CD4-positive, CD25-positive, alpha-beta regulatory T cell (primary cell): ENCODE measurements at regions not wholly inside any gene's neighbourhood (a gene's known extent, or its start where the extent isn't known, plus 50 kb on each side); places are given as distances from the start of the nearest gene placed in this dataset.

Source experiments
- ATAC-seq, 2 donors: fragments of 150-1000 bp; cut with Tn5 transposase; one replicate each; pipeline ENCODE4 v1.10.0; 2021; ENCODE audit warnings: low read depth in 2 of 2, moderate number of reproducible peaks in 2 of 2, moderate library complexity in 1 of 2
- DNase-seq, 3 donors: peaks; one replicate each; pipeline versions ENCODE4 v3.0.0 to v3.0.0-alpha.2; 2012 to 2022; ENCODE audit warnings: mixed read lengths in 1 of 3
- H3K27ac ChIP-seq: one replicate; pipeline ENCODE4 v1.7.0; 2013; ENCODE audit warnings: mild to moderate bottlenecking, low read length; ENCODE audit not compliant: insufficient read depth, poor library complexity, severe bottlenecking
- H3K27me3 ChIP-seq: one replicate; pipeline ENCODE4 v1.7.0; 2013; ENCODE audit warnings: low read length; ENCODE audit not compliant: control insufficient read depth, insufficient read depth
- H3K36me3 ChIP-seq: one replicate; pipeline ENCODE4 v1.7.0; 2013; ENCODE audit warnings: mild to moderate bottlenecking, low read length, moderate library complexity; ENCODE audit not compliant: control insufficient read depth, insufficient read depth
- H3K4me1 ChIP-seq: 2 replicates; pipeline ENCODE4 v1.7.0; 2013; ENCODE audit warnings: mild to moderate bottlenecking, low read length; ENCODE audit not compliant: insufficient read depth, control insufficient read depth, poor library complexity, severe bottlenecking
- H3K4me3 ChIP-seq: one replicate; pipeline ENCODE4 v1.7.0; 2013; ENCODE audit warnings: low read depth, mild to moderate bottlenecking, low read length, moderate library complexity
- H3K9me3 ChIP-seq, 2 experiments: 1 replicate in 1 of 2; 2 replicates in 1 of 2; pipeline ENCODE4 v1.7.0; 2013; ENCODE audit warnings: low read length in 2 of 2, mild to moderate bottlenecking in 1 of 2, moderate library complexity in 1 of 2; ENCODE audit not compliant: control insufficient read depth in 2 of 2
- H3K27ac Mint-ChIP-seq, 3 donors: one replicate each; pipeline ENCODE4 v1.8.0; 2020 to 2022; ENCODE audit warnings: mild to moderate bottlenecking in 3 of 3, mixed read lengths in 3 of 3, moderate library complexity in 2 of 3
- H3K27me3 Mint-ChIP-seq: one replicate; pipeline ENCODE4 v1.8.0; 2022; ENCODE audit warnings: mild to moderate bottlenecking, mixed read lengths
- H3K36me3 Mint-ChIP-seq: one replicate; pipeline ENCODE4 v1.8.0; 2020; ENCODE audit warnings: mixed read lengths
- H3K4me1 Mint-ChIP-seq, 4 donors: one replicate each; pipeline ENCODE4 v1.8.0; 2020 to 2022; ENCODE audit warnings: mixed read lengths in 4 of 4, mild to moderate bottlenecking in 1 of 4
- H3K4me3 Mint-ChIP-seq, 4 donors: one replicate each; pipeline ENCODE4 v1.8.0; 2020 to 2022; ENCODE audit warnings: mild to moderate bottlenecking in 4 of 4, mixed read lengths in 4 of 4, moderate library complexity in 3 of 4
- H3K9me3 Mint-ChIP-seq, 7 donors: one replicate each; pipeline ENCODE4 v1.8.0; 2020 to 2022; ENCODE audit warnings: mixed read lengths in 7 of 7, mild to moderate bottlenecking in 3 of 7, moderate library complexity in 2 of 7

- H3K27ac ChIP-seq = no peak overlapping the region
- no peaks in the 10 kb centered on the region for H3K9me3 ChIP-seq
- DNase-seq = no peak
- Mint-ChIP-seq H3K27ac (no peak overlapping the region), H3K36me3 (no peaks in the 10 kb centered on the region), H3K4me3 (no peak overlapping the region), H3K9me3 (peaks cover 0 to under 1% (median 0%) of the 10 kb centered on the region in 7 donors), H3K27me3 (peaks cover 11% of the 10 kb centered on the region), H3K4me1 (peaks cover 0 to 3% (median 0%) of the 10 kb centered on the region in 4 donors)
- no peaks in the 10 kb centered on the region for H3K36me3 ChIP-seq
- no peaks in the 10 kb centered on the region for H3K4me1 ChIP-seq
- no peak for ATAC-seq
- H3K27me3 ChIP-seq = no peaks in the 10 kb centered on the region
- no peak overlapping the region for H3K4me3 ChIP-seq
These were observed 122.6 kb upstream of the SERPIND1 start for GRCh38 chr22:20651286-20651685.

GRCh38 chr22:20652130-20652529, 121.8 kb upstream of the SERPIND1 start:
- Mint-ChIP-seq H3K36me3 (no peaks in the 10 kb centered on the region), H3K27ac (no peak overlapping the region), H3K4me3 (no peak overlapping the region), H3K27me3 (peaks cover 18% of the 10 kb centered on the region), H3K4me1 (peaks cover 0 to 3% (median 0%) of the 10 kb centered on the region in 4 donors), H3K9me3 (peaks cover 0 to 2% (median 0%) of the 10 kb centered on the region in 7 donors)
- no peak for ATAC-seq
- Histone ChIP-seq H3K36me3 (no peaks in the 10 kb centered on the region), H3K9me3 (no peaks in the 10 kb centered on the region), H3K27ac (no peak overlapping the region), H3K4me1 (no peaks in the 10 kb centered on the region), H3K27me3 (no peaks in the 10 kb centered on the region), H3K4me3 (no peak overlapping the region)
- DNase-seq = no peak

- ATAC-seq = no peak
- no peaks in the 10 kb centered on the region for H3K27me3 ChIP-seq
- Mint-ChIP-seq H3K27ac (no peak overlapping the region), H3K4me3 (no peak overlapping the region), H3K36me3 (no peaks in the 10 kb centered on the region), H3K4me1 (peaks cover 0 to 3% (median 0%) of the 10 kb centered on the region in 4 donors), H3K9me3 (peaks cover 0 to 2% (median 0%) of the 10 kb centered on the region in 7 donors), H3K27me3 (peaks cover 18% of the 10 kb centered on the region)
- H3K36me3 ChIP-seq = no peaks in the 10 kb centered on the region
- no peaks in the 10 kb centered on the region for H3K4me1 ChIP-seq
- no peaks in the 10 kb centered on the region for H3K9me3 ChIP-seq
- no peak overlapping the region for H3K27ac ChIP-seq
- DNase-seq = no peak
- H3K4me3 ChIP-seq = no peak overlapping the region
These were observed 121.3 kb upstream of the SERPIND1 start for GRCh38 chr22:20652582-20652981.

- Mint-ChIP-seq H3K36me3 (no peaks in the 10 kb centered on the region), H3K4me3 (no peak overlapping the region), H3K4me1 (no peaks in the 10 kb centered on the region), H3K27me3 (peaks cover 18% of the 10 kb centered on the region), H3K9me3 (peaks cover 0 to 2% (median 0%) of the 10 kb centered on the region in 7 donors), H3K27ac (no peak overlapping the region)
- ATAC-seq (no peak), DNase-seq (no peak)
- H3K9me3 ChIP-seq = no peaks in the 10 kb centered on the region
- H3K27ac ChIP-seq = no peak overlapping the region
- no peaks in the 10 kb centered on the region for H3K36me3 ChIP-seq
- H3K4me1 ChIP-seq = no peaks in the 10 kb centered on the region
- no peak overlapping the region for H3K4me3 ChIP-seq
- no peaks in the 10 kb centered on the region for H3K27me3 ChIP-seq
These were observed 120.7 kb upstream of the SERPIND1 start for GRCh38 chr22:20653012-20653794.

- Mint-ChIP-seq H3K9me3 (peaks cover 0 to 2% (median 0%) of the 10 kb centered on the region in 7 donors), H3K27me3 (peaks cover 19% of the 10 kb centered on the region), H3K36me3 (no peaks in the 10 kb centered on the region), H3K4me1 (no peaks in the 10 kb centered on the region), H3K4me3 (no peak overlapping the region), H3K27ac (no peak overlapping the region)
- Histone ChIP-seq H3K36me3 (no peaks in the 10 kb centered on the region), H3K9me3 (no peaks in the 10 kb centered on the region), H3K27me3 (no peaks in the 10 kb centered on the region), H3K27ac (no peak overlapping the region), H3K4me3 (no peak overlapping the region), H3K4me1 (no peaks in the 10 kb centered on the region)
- ATAC-seq = no peak
- no peak for DNase-seq
These were observed 120.0 kb upstream of the SERPIND1 start for GRCh38 chr22:20653795-20654342.

GRCh38 chr22:20654343-20655208, 119.3 kb upstream of the SERPIND1 start:
- no peak overlapping the region for H3K4me3 Mint-ChIP-seq
- ATAC-seq (no peak), DNase-seq (no peak)
- H3K4me1 Mint-ChIP-seq = no peaks in the 10 kb centered on the region
- Histone ChIP-seq H3K27me3 (no peaks in the 10 kb centered on the region), H3K36me3 (no peaks in the 10 kb centered on the region), H3K4me3 (no peak overlapping the region), H3K27ac (no peak overlapping the region), H3K9me3 (no peaks in the 10 kb centered on the region), H3K4me1 (no peaks in the 10 kb centered on the region)
- peaks cover 26% of the 10 kb centered on the region for H3K27me3 Mint-ChIP-seq
- no peaks in the 10 kb centered on the region for H3K36me3 Mint-ChIP-seq
- peaks cover 0 to 2% (median 0%) of the 10 kb centered on the region in 7 donors for H3K9me3 Mint-ChIP-seq
- no peak overlapping the region for H3K27ac Mint-ChIP-seq

- no peak overlapping the region for H3K4me3 Mint-ChIP-seq
- ATAC-seq (no peak), DNase-seq (no peak)
- Histone ChIP-seq H3K27me3 (no peaks in the 10 kb centered on the region), H3K27ac (no peak overlapping the region), H3K36me3 (no peaks in the 10 kb centered on the region), H3K4me3 (no peak overlapping the region), H3K4me1 (no peaks in the 10 kb centered on the region), H3K9me3 (no peaks in the 10 kb centered on the region)
- no peaks in the 10 kb centered on the region for H3K4me1 Mint-ChIP-seq
- H3K36me3 Mint-ChIP-seq = no peaks in the 10 kb centered on the region
- H3K27ac Mint-ChIP-seq = no peak overlapping the region
- H3K9me3 Mint-ChIP-seq = peaks cover 0 to 2% (median 0%) of the 10 kb centered on the region in 7 donors
- peaks cover 35% of the 10 kb centered on the region for H3K27me3 Mint-ChIP-seq
These were observed 118.3 kb upstream of the SERPIND1 start for GRCh38 chr22:20655623-20656022.
